ENCODE measurements at regions not wholly inside any gene's neighbourhood (a gene's known extent, or its start where the extent isn't known, plus 50 kb on each side); places are given as distances from the start of the nearest gene placed in this dataset.

DNA sequence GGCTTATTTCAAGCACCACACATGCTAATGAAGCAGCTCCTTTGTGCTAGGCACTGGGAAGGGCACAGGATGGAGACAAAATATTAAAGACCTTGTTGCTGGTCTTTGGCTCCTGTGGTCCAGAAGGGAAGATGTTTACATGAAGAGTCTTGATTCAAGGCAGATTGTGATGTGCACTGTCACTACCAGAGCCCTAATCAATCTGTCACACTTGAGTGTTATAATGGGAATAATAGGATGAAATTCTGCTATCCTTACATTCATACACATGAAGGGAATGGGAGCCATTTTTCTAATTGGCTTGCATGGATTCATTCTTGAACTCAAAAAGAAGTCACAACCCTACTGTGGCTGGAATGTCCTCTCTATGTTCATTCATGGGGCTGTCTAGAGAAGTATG lies 203.0 kb downstream of the SEC61B start:
- TF ChIP-seq EZH2phosphoT487 (IDR thresholded peaks at IDR 0.05; ENCODE audit: borderline replicate concordance, low read length) (no peak), EZH2 (IDR thresholded peaks at IDR 0.05; ENCODE audit: low read length, unreplicated experiment) (no peak)
- TF ChIP-seq, protein P1, sequence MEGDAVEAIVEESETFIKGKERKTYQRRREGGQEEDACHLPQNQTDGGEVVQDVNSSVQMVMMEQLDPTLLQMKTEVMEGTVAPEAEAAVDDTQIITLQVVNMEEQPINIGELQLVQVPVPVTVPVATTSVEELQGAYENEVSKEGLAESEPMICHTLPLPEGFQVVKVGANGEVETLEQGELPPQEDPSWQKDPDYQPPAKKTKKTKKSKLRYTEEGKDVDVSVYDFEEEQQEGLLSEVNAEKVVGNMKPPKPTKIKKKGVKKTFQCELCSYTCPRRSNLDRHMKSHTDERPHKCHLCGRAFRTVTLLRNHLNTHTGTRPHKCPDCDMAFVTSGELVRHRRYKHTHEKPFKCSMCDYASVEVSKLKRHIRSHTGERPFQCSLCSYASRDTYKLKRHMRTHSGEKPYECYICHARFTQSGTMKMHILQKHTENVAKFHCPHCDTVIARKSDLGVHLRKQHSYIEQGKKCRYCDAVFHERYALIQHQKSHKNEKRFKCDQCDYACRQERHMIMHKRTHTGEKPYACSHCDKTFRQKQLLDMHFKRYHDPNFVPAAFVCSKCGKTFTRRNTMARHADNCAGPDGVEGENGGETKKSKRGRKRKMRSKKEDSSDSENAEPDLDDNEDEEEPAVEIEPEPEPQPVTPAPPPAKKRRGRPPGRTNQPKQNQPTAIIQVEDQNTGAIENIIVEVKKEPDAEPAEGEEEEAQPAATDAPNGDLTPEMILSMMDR (conservative IDR thresholded peaks at IDR 0.05; ENCODE audit: low read depth, low read length) = no peak
- no peaks in the 10 kb centered on the region for H3K9me2 ChIP-seq (replicated peaks; ENCODE audit: low read length)
- H3F3A ChIP-seq (ENCODE audit: low read length, unreplicated experiment) = no peaks in the 10 kb centered on the region
- no peak overlapping the region for H2AFZ ChIP-seq (ENCODE audit: low read length)
- POLR2A ChIA-PET (ENCODE audit: unreplicated experiment) = no interaction called here
- H3K27me3 ChIP-seq (ENCODE audit: low read length) = peaks cover 34% of the 10 kb centered on the region
- H4K20me1 ChIP-seq (ENCODE audit: low read length) = no peaks in the 10 kb centered on the region
- H3K4me2 ChIP-seq (ENCODE audit: low read length) = no peak overlapping the region
- intact Hi-C loops (cut with micrococcal nuclease) = no loop called here
- H3K79me2 ChIP-seq (ENCODE audit: low read length) = no peaks in the 10 kb centered on the region
- ATAC-seq (no peak), DNase-seq (no peak)
- no peaks in the 10 kb centered on the region for H3K9me3 ChIP-seq (ENCODE audit: low read length)
- no peak overlapping the region for H3K9ac ChIP-seq (ENCODE audit: low read length)
- no peak overlapping the region for H3K27ac ChIP-seq (ENCODE audit: low read length)
- BruUV-seq (replicated peaks) = no TSS peak
- no peak overlapping the region for H3K4me3 ChIP-seq (ENCODE audit: low read length)
- CTCF ChIA-PET = no interaction called here
- H3K4me1 ChIP-seq (ENCODE audit: insufficient read depth, low read length) = no peaks in the 10 kb centered on the region
- H3K36me3 ChIP-seq (ENCODE audit: low read depth, low read length) = no peaks in the 10 kb centered on the region

DNA sequence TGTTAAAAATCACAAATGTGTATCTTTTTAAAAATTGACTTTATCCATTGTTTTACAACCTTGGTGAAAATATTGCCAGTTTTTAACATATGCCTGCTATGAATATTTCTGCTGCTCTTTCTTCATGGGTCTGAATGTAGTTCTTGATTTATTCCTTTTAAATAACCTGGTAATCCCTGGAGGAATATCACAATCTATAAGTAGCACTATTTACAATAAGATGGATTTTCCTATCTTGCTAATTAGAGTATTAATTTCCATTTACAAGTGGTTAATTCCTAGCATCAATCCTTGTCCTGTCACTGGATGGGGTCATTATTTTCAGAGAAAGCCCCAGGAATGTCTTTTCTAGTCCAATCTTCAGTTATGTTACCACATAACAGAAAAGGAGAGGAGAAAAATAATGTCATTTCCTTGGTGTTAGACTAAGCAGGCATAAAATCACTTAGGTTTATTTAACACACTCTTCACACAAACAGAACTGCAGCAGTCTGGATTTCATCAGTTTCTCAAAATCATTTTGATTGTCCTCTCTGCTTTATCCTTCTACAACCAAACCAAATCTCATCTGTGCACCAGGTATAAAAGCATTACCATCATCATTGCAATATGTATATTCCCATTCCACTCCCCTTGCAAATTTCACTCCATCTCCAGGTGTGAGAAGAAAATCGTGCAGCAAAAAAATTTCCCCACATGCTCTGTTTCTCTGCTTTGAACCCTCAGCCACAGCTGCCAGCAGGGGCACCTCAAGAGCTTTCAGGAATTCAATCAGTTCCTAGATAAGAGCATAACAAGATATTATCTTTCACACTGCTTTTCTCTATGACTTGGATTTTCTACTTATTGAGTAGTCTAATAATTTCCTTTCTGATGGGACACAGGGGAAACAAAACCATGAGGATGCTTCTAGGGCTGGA lies 204.1 kb downstream of the SEC61B start:
- Histone ChIP-seq H3K27ac (ENCODE audit: low read length) (no peak overlapping the region), H3K9me2 (replicated peaks; ENCODE audit: low read length) (no peaks in the 10 kb centered on the region), H3K27me3 (ENCODE audit: low read length) (peaks cover 34% of the 10 kb centered on the region), H3K79me2 (ENCODE audit: low read length) (no peaks in the 10 kb centered on the region), H3K4me1 (ENCODE audit: insufficient read depth, low read length) (no peaks in the 10 kb centered on the region), H3K36me3 (ENCODE audit: low read depth, low read length) (no peaks in the 10 kb centered on the region), H3K4me3 (ENCODE audit: low read length) (no peak overlapping the region), H4K20me1 (ENCODE audit: low read length) (no peaks in the 10 kb centered on the region), H3F3A (ENCODE audit: low read length, unreplicated experiment) (no peaks in the 10 kb centered on the region), H3K9me3 (ENCODE audit: low read length) (no peaks in the 10 kb centered on the region), H2AFZ (ENCODE audit: low read length) (no peak overlapping the region), H3K4me2 (ENCODE audit: low read length) (no peak overlapping the region), H3K9ac (ENCODE audit: low read length) (no peak overlapping the region)
- TF ChIP-seq EZH2phosphoT487 (IDR thresholded peaks at IDR 0.05; ENCODE audit: borderline replicate concordance, low read length) (no peak), EZH2 (IDR thresholded peaks at IDR 0.05; ENCODE audit: low read length, unreplicated experiment) (no peak)
- TF ChIP-seq, protein P1 (conservative IDR thresholded peaks at IDR 0.05; ENCODE audit: low read depth, low read length) = no peak
- no peak for ATAC-seq
- intact Hi-C loops (cut with micrococcal nuclease) = no loop called here
- no TSS peak for BruUV-seq (replicated peaks)
- ChIA-PET POLR2A (ENCODE audit: unreplicated experiment) (no interaction called here), CTCF (no interaction called here)
- DNase-seq = no peak

DNA sequence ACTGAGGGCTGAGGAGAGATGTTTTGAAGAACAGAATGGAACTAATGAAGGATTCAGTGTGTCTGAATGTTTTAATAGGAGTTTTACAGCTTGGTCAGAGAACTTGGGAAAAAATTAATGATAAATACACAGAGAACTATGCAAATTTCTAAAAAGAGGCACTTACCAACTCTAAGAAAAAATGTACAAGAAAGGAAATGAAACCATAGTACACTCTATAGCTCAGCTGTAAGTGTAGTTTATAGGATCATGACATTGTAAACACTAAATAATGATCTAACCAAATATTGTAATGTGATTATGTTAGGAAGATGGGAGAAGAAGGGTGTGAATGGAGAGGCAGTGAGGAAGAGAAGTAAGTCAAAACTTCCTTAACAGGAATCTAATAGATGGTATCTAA lies 205.2 kb downstream of the SEC61B start:
- ChIA-PET CTCF (no interaction called here), POLR2A (ENCODE audit: unreplicated experiment) (no interaction called here)
- no peaks in the 10 kb centered on the region for H3K9me3 ChIP-seq (ENCODE audit: low read length)
- no peaks in the 10 kb centered on the region for H3K79me2 ChIP-seq (ENCODE audit: low read length)
- no peak overlapping the region for H3K4me3 ChIP-seq (ENCODE audit: low read length)
- H2AFZ ChIP-seq (ENCODE audit: low read length) = no peak overlapping the region
- DNase-seq (no peak), ATAC-seq (no peak)
- no peaks in the 10 kb centered on the region for H3F3A ChIP-seq (ENCODE audit: low read length, unreplicated experiment)
- H3K27me3 ChIP-seq (ENCODE audit: low read length) = peaks cover 25% of the 10 kb centered on the region
- no TSS peak for BruUV-seq (replicated peaks)
- H3K36me3 ChIP-seq (ENCODE audit: low read depth, low read length) = no peaks in the 10 kb centered on the region
- H3K27ac ChIP-seq (ENCODE audit: low read length) = no peak overlapping the region
- H4K20me1 ChIP-seq (ENCODE audit: low read length) = no peaks in the 10 kb centered on the region
- TF ChIP-seq EZH2 (IDR thresholded peaks at IDR 0.05; ENCODE audit: low read length, unreplicated experiment) (no peak), EZH2phosphoT487 (IDR thresholded peaks at IDR 0.05; ENCODE audit: borderline replicate concordance, low read length) (no peak)
- TF ChIP-seq, protein P1 (conservative IDR thresholded peaks at IDR 0.05; ENCODE audit: low read depth, low read length) = no peak
- no peak overlapping the region for H3K9ac ChIP-seq (ENCODE audit: low read length)
- intact Hi-C loops (cut with micrococcal nuclease) = no loop called here
- no peaks in the 10 kb centered on the region for H3K4me1 ChIP-seq (ENCODE audit: insufficient read depth, low read length)
- H3K4me2 ChIP-seq (ENCODE audit: low read length) = no peak overlapping the region
- no peaks in the 10 kb centered on the region for H3K9me2 ChIP-seq (replicated peaks; ENCODE audit: low read length)

Measured in PC-3 (cell line).